GM19035 (cell line): ENCODE measurements at regions not wholly inside any gene's neighbourhood (a gene's known extent, or its start where the extent isn't known, plus 50 kb on each side); places are given as distances from the start of the nearest gene placed in this dataset.

Experiments used
- ATAC-seq: cut with Tn5 transposase; IDR thresholded peaks from one replicate; pipeline ENCODE4 v1.9.1; 2021; ENCODE audit not compliant: unreplicated experiment

DNA sequence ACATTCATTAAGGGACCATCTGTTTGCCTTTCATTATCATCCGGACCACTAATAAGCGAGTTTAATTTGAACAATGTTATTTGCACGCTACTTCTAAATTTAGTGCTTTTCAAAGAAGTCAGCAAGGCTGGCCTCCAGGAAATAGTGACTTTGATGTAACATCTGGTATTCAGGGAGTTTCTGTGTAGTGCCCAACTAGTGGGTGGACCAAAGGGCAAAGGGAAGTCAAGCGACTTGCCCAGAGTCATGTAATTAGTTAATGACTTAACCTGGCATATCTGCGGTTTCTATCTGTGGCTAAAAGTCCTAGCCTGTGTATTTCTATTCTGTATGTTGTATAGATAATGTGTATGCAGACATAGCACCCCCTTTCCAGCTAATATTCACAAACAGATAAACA, 56.3 kb upstream of the LCORL start:
- no peak for ATAC-seq

DNA sequence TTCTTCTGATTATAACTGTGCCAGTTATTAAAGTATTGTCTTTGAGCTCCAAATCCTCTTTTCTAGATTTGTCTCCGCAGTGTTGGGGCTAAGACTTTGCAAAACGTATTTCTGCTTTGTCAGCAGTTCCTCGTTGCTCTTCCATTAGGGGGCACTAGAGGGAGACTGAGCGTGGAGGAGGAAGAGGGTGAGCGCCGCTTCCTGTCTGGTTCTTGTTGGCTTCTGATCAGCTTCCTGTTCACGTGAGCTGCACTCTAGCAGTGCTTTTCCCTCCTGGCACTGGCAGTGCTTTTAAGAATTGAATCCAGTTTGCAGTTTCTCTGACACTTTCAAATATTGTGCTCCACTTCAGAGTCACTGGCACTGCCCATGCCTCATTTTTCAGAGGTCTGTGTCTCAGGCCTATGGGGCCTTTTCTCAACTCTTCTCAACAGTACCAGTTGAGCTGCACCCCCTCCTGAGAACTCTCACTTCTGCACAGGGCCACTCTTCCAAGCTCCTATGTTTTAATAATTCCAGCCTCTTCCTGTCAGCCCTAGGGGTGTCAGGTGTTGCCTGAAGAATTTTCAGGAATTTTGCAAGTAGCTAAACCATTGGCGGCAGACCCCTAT, 54.4 kb upstream of the LCORL start:
- no peak for ATAC-seq

DNA sequence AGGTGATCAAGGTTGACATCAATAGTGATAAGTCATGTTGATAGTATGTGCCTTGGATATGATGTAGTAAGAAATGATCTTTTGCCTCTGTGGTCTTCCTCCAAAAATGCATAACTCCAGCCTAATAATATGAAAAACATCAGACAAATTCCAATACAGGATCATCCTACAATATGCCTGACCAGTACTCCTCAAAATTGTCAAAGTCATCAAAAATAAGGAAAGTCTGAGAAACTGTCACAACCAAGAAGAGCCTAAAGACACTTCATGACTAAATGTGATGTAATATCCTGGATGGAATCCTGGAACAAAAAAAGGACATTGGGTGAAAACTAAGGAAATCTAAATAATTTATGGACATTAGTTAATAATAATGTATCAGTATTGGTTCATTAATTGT, 50.3 kb upstream of the LCORL start:
- no peak for ATAC-seq
